ENCODE measurements at regions not wholly inside any gene's neighbourhood (a gene's known extent, or its start where the extent isn't known, plus 50 kb on each side); places are given as distances from the start of the nearest gene placed in this dataset.

- no peak for TF ChIP-seq GATA1 (IDR thresholded peaks at IDR 0.05; ENCODE audit: low read depth, low read length)
- TF ChIP-seq POLR2A (IDR thresholded peaks at IDR 0.05; ENCODE audit: low read length): no peak
- DNase-seq: no peak
Measured at GRCh38 chr3:104742044-104742443, 624.7 kb upstream of the ALCAM start.

GRCh38 chr3:104745313-104745712 is 621.4 kb upstream of the ALCAM start:
- TF ChIP-seq GATA1 (IDR thresholded peaks at IDR 0.05; ENCODE audit: low read depth, low read length): no peak
- TF ChIP-seq POLR2A (IDR thresholded peaks at IDR 0.05; ENCODE audit: low read length): no peak
- DNase-seq: no peak

GRCh38 chr3:104746056-104746455 is 620.7 kb upstream of the ALCAM start:
- TF ChIP-seq POLR2A (IDR thresholded peaks at IDR 0.05; ENCODE audit: low read length) (no peak), GATA1 (IDR thresholded peaks at IDR 0.05; ENCODE audit: low read depth, low read length) (no peak)
- no peak for DNase-seq

- no peak for DNase-seq
- no peak for TF ChIP-seq POLR2A (IDR thresholded peaks at IDR 0.05; ENCODE audit: low read length)
- no peak for TF ChIP-seq GATA1 (IDR thresholded peaks at IDR 0.05; ENCODE audit: low read depth, low read length)
Measured at GRCh38 chr3:104750581-104750980, 616.1 kb upstream of the ALCAM start.

GRCh38 chr3:104755791-104756190 is 610.9 kb upstream of the ALCAM start:
- DNase-seq: no peak
- TF ChIP-seq POLR2A (IDR thresholded peaks at IDR 0.05; ENCODE audit: low read length) (no peak), GATA1 (IDR thresholded peaks at IDR 0.05; ENCODE audit: low read depth, low read length) (no peak)

GRCh38 chr3:104763007-104763406 is 603.7 kb upstream of the ALCAM start:
- TF ChIP-seq POLR2A (IDR thresholded peaks at IDR 0.05; ENCODE audit: low read length) (no peak), GATA1 (IDR thresholded peaks at IDR 0.05; ENCODE audit: low read depth, low read length) (no peak)
- DNase-seq: no peak

- no peak for DNase-seq
- no peak for TF ChIP-seq POLR2A (IDR thresholded peaks at IDR 0.05; ENCODE audit: low read length)
- no peak for TF ChIP-seq GATA1 (IDR thresholded peaks at IDR 0.05; ENCODE audit: low read depth, low read length)
Measured at GRCh38 chr3:104764496-104764895, 602.2 kb upstream of the ALCAM start.

- no peak for TF ChIP-seq GATA1 (IDR thresholded peaks at IDR 0.05; ENCODE audit: low read depth, low read length)
- no peak for TF ChIP-seq POLR2A (IDR thresholded peaks at IDR 0.05; ENCODE audit: low read length)
- DNase-seq: no peak
Measured at GRCh38 chr3:104768886-104769285, 597.8 kb upstream of the ALCAM start.

- TF ChIP-seq POLR2A (IDR thresholded peaks at IDR 0.05; ENCODE audit: low read length) (no peak), GATA1 (IDR thresholded peaks at IDR 0.05; ENCODE audit: low read depth, low read length) (no peak)
- no peak for DNase-seq
Measured at GRCh38 chr3:104779324-104779723, 587.4 kb upstream of the ALCAM start.

- no peak for DNase-seq
- TF ChIP-seq POLR2A (IDR thresholded peaks at IDR 0.05; ENCODE audit: low read length) (no peak), GATA1 (IDR thresholded peaks at IDR 0.05; ENCODE audit: low read depth, low read length) (no peak)
Measured at GRCh38 chr3:104781112-104781511, 585.6 kb upstream of the ALCAM start.

GRCh38 chr3:104785947-104786346 is 580.8 kb upstream of the ALCAM start:
- no peak for DNase-seq
- TF ChIP-seq GATA1 (IDR thresholded peaks at IDR 0.05; ENCODE audit: low read depth, low read length) (no peak), POLR2A (IDR thresholded peaks at IDR 0.05; ENCODE audit: low read length) (no peak)

GRCh38 chr3:104787306-104787705 is 579.4 kb upstream of the ALCAM start:
- no peak for DNase-seq
- no peak for TF ChIP-seq POLR2A (IDR thresholded peaks at IDR 0.05; ENCODE audit: low read length)
- no peak for TF ChIP-seq GATA1 (IDR thresholded peaks at IDR 0.05; ENCODE audit: low read depth, low read length)

- no peak for TF ChIP-seq GATA1 (IDR thresholded peaks at IDR 0.05; ENCODE audit: low read depth, low read length)
- no peak for TF ChIP-seq POLR2A (IDR thresholded peaks at IDR 0.05; ENCODE audit: low read length)
- no peak for DNase-seq
Measured at GRCh38 chr3:104788807-104789206, 577.9 kb upstream of the ALCAM start.

GRCh38 chr3:104791331-104791730 is 575.4 kb upstream of the ALCAM start:
- TF ChIP-seq POLR2A (IDR thresholded peaks at IDR 0.05; ENCODE audit: low read length) (no peak), GATA1 (IDR thresholded peaks at IDR 0.05; ENCODE audit: low read depth, low read length) (no peak)
- no peak for DNase-seq

- TF ChIP-seq GATA1 (IDR thresholded peaks at IDR 0.05; ENCODE audit: low read depth, low read length): no peak
- DNase-seq: no peak
Measured at GRCh38 chr3:104796556-104796955, 570.2 kb upstream of the ALCAM start.

- TF ChIP-seq GATA1 (IDR thresholded peaks at IDR 0.05; ENCODE audit: low read depth, low read length): no peak
- TF ChIP-seq POLR2A (IDR thresholded peaks at IDR 0.05; ENCODE audit: low read length): no peak
- DNase-seq: no peak
Measured at GRCh38 chr3:104805042-104805441, 561.7 kb upstream of the ALCAM start.
